WTC11 (cell line): ENCODE measurements at regions not wholly inside any gene's neighbourhood (a gene's known extent, or its start where the extent isn't known, plus 50 kb on each side); places are given as distances from the start of the nearest gene placed in this dataset.

Experiments used
- ATAC-seq: fragments of 200-7000 bp; cut with Tn5 transposase; 2 replicates; pipeline ENCODE4 v1.10.0; 2021; ENCODE audit warnings: mild to moderate bottlenecking, moderate library complexity
- CTCF ChIA-PET: fragments of 300-600 bp; sonication (Branson Sonifier 250); formaldehyde crosslinking; loops from one replicate; lab custom pipeline; 2021; ENCODE audit warnings: antibody characterized with exemption; lab: Charles Lee
- POLR2A ChIA-PET: fragments of 350-600 bp; sonication (Branson Sonifier 250); formaldehyde crosslinking; loops from one replicate; lab custom pipeline; 2021; ENCODE audit warnings: antibody characterized with exemption; lab: Charles Lee
- DNase-seq: peaks from one replicate; pipeline ENCODE4 v3.0.0; 2021; ENCODE audit warnings: low spot score
- H3K27ac Mint-ChIP-seq: 2 replicates; pipeline ENCODE4 v1.8.0; 2021; ENCODE audit warnings: mixed read lengths
- H3K27me3 Mint-ChIP-seq: 2 replicates; pipeline ENCODE4 v1.8.0; 2021; ENCODE audit warnings: low read depth, mild to moderate bottlenecking, moderate library complexity, mixed read lengths
- H3K36me3 Mint-ChIP-seq: 2 replicates; pipeline ENCODE4 v1.8.0; 2021; ENCODE audit warnings: mixed read lengths
- H3K4me1 Mint-ChIP-seq: 2 replicates; pipeline ENCODE4 v1.8.0; 2022; ENCODE audit warnings: mixed read lengths
- H3K4me3 Mint-ChIP-seq: 2 replicates; pipeline ENCODE4 v1.8.0; 2021; ENCODE audit warnings: mild to moderate bottlenecking, moderate library complexity, mixed read lengths
- H3K9me3 Mint-ChIP-seq: 2 replicates; pipeline ENCODE4 v1.8.0; 2021; ENCODE audit warnings: mixed read lengths
- CREM ChIP-seq: sonication (generic); formaldehyde crosslinking; IDR thresholded peaks from 2 replicates; pipeline ENCODE4 v1.8.1; 2022; ENCODE audit warnings: mild to moderate bottlenecking, missing genetic modification reagents, moderate library complexity
- E2F5 ChIP-seq: sonication (generic); formaldehyde crosslinking; IDR thresholded peaks from 2 replicates; pipeline ENCODE4 v1.8.1; 2022; ENCODE audit warnings: mild to moderate bottlenecking, moderate library complexity, missing genetic modification reagents
- ELF4 ChIP-seq: sonication (generic); formaldehyde crosslinking; IDR thresholded peaks from 2 replicates; pipeline ENCODE4 v1.8.1; 2022; ENCODE audit warnings: low read depth, mild to moderate bottlenecking, moderate library complexity, missing genetic modification reagents
- ERG ChIP-seq: fragments of 250-450 bp; sonication (Bioruptor Pico); IDR thresholded peaks from 2 replicates; pipeline ENCODE4 v1.8.0; 2021; ENCODE audit warnings: mild to moderate bottlenecking
- ETV6 ChIP-seq: sonication (generic); formaldehyde crosslinking; IDR thresholded peaks from 2 replicates; pipeline ENCODE4 v1.8.1; 2022; ENCODE audit warnings: mild to moderate bottlenecking, missing genetic modification reagents
- FOXK1 ChIP-seq: sonication (generic); formaldehyde crosslinking; IDR thresholded peaks from 2 replicates; pipeline ENCODE4 v1.8.0; 2022; ENCODE audit warnings: mild to moderate bottlenecking, moderate library complexity, missing genetic modification reagents
- GTF2I ChIP-seq: fragments of 250-450 bp; sonication (Bioruptor Pico); conservative IDR thresholded peaks from 2 replicates; pipeline ENCODE4 v1.4.0; 2021; ENCODE audit warnings: mild to moderate bottlenecking
- NR3C1 ChIP-seq: sonication (generic); formaldehyde crosslinking; conservative IDR thresholded peaks from 2 replicates; pipeline ENCODE4 v1.8.1; 2023; ENCODE audit warnings: low read depth, mild to moderate bottlenecking, missing genetic modification reagents
- RORB ChIP-seq: fragments of 250-450 bp; sonication (Bioruptor Pico); IDR thresholded peaks from 2 replicates; pipeline ENCODE4 v1.9.0; 2021; ENCODE audit warnings: mild to moderate bottlenecking
- TEAD1 ChIP-seq: sonication (generic); formaldehyde crosslinking; IDR thresholded peaks from 2 replicates; pipeline ENCODE4 v1.8.0; 2022; ENCODE audit warnings: mild to moderate bottlenecking, missing genetic modification reagents
- USF1 ChIP-seq: sonication (generic); formaldehyde crosslinking; IDR thresholded peaks from 2 replicates; pipeline ENCODE4 v1.8.0; 2022; ENCODE audit warnings: mild to moderate bottlenecking, missing genetic modification reagents
- ZNF138 ChIP-seq: sonication (generic); formaldehyde crosslinking; conservative IDR thresholded peaks from 2 replicates; pipeline ENCODE4 v1.8.1; 2022; ENCODE audit warnings: mild to moderate bottlenecking, moderate library complexity, missing genetic modification reagents
- ZNF232 ChIP-seq: sonication (generic); formaldehyde crosslinking; IDR thresholded peaks from 2 replicates; pipeline ENCODE4 v1.8.0; 2022; ENCODE audit warnings: mild to moderate bottlenecking, missing genetic modification reagents
- ZNF317 ChIP-seq: sonication (generic); formaldehyde crosslinking; IDR thresholded peaks from 2 replicates; pipeline ENCODE4 v1.8.1; 2023; ENCODE audit warnings: low read depth, mild to moderate bottlenecking, moderate library complexity, missing genetic modification reagents, borderline replicate concordance
- ZNF396 ChIP-seq: fragments of 250-450 bp; sonication (Bioruptor Pico); IDR thresholded peaks from 2 replicates; pipeline ENCODE4 v1.8.0; 2021; ENCODE audit warnings: mild to moderate bottlenecking, moderate library complexity, borderline replicate concordance
- TF ChIP-seq, protein P1 (sequence below): sonication (generic); formaldehyde crosslinking; IDR thresholded peaks from 2 replicates; pipeline ENCODE4 v1.8.1; 2023; ENCODE audit warnings: mild to moderate bottlenecking, moderate library complexity, missing genetic modification reagents
- TF ChIP-seq, protein P2 (sequence below): fragments of 250-450 bp; sonication (Bioruptor Pico); IDR thresholded peaks from 2 replicates; pipeline ENCODE4 v1.9.0; 2021; ENCODE audit warnings: mild to moderate bottlenecking
- TF ChIP-seq, protein P3 (sequence below): fragments of 200-600 bp; IDR thresholded peaks from 2 replicates; pipeline ENCODE4 v1.8.0; 2022; ENCODE audit warnings: antibody characterized with exemption
- TF ChIP-seq, protein P4 (sequence below): sonication (generic); formaldehyde crosslinking; IDR thresholded peaks from 2 replicates; pipeline ENCODE4 v1.8.0; 2022; ENCODE audit warnings: mild to moderate bottlenecking, missing genetic modification reagents

- no peaks in the 10 kb centered on the region for H3K4me1 Mint-ChIP-seq
- peaks cover 9% of the 10 kb centered on the region for H3K9me3 Mint-ChIP-seq
- no peak for TF ChIP-seq TEAD1 (CRISPR knock-in tag)
- TF ChIP-seq, protein P1, sequence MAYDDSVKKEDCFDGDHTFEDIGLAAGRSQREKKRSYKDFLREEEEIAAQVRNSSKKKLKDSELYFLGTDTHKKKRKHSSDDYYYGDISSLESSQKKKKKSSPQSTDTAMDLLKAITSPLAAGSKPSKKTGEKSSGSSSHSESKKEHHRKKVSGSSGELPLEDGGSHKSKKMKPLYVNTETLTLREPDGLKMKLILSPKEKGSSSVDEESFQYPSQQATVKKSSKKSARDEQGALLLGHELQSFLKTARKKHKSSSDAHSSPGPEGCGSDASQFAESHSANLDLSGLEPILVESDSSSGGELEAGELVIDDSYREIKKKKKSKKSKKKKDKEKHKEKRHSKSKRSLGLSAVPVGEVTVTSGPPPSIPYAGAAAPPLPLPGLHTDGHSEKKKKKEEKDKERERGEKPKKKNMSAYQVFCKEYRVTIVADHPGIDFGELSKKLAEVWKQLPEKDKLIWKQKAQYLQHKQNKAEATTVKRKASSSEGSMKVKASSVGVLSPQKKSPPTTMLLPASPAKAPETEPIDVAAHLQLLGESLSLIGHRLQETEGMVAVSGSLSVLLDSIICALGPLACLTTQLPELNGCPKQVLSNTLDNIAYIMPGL, result no peak
- ChIA-PET POLR2A (no interaction called here), CTCF (no interaction called here)
- ATAC-seq (no peak), DNase-seq (no peak)
- H3K27me3 Mint-ChIP-seq, result no peaks in the 10 kb centered on the region
- no peak overlapping the region for H3K27ac Mint-ChIP-seq
- H3K36me3 Mint-ChIP-seq, result no peaks in the 10 kb centered on the region
- no peak overlapping the region for H3K4me3 Mint-ChIP-seq
Measured at GRCh38 chr9:86503942-86504341, 149.7 kb upstream of the TUT7 start.

- H3K27me3 Mint-ChIP-seq, result no peaks in the 10 kb centered on the region
- no peak for TF ChIP-seq ZNF232 (CRISPR knock-in tag)
- TF ChIP-seq ERG (CRISPR knock-in tag), result no peak
- TF ChIP-seq E2F5 (CRISPR knock-in tag), result no peak
- TF ChIP-seq NR3C1, result no peak
- no peak for TF ChIP-seq FOXK1 (CRISPR knock-in tag)
- TF ChIP-seq, protein P2, sequence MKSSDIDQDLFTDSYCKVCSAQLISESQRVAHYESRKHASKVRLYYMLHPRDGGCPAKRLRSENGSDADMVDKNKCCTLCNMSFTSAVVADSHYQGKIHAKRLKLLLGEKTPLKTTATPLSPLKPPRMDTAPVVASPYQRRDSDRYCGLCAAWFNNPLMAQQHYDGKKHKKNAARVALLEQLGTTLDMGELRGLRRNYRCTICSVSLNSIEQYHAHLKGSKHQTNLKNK (CRISPR knock-in tag), result no peak
- no peak for TF ChIP-seq ZNF317
- TF ChIP-seq, protein P3, sequence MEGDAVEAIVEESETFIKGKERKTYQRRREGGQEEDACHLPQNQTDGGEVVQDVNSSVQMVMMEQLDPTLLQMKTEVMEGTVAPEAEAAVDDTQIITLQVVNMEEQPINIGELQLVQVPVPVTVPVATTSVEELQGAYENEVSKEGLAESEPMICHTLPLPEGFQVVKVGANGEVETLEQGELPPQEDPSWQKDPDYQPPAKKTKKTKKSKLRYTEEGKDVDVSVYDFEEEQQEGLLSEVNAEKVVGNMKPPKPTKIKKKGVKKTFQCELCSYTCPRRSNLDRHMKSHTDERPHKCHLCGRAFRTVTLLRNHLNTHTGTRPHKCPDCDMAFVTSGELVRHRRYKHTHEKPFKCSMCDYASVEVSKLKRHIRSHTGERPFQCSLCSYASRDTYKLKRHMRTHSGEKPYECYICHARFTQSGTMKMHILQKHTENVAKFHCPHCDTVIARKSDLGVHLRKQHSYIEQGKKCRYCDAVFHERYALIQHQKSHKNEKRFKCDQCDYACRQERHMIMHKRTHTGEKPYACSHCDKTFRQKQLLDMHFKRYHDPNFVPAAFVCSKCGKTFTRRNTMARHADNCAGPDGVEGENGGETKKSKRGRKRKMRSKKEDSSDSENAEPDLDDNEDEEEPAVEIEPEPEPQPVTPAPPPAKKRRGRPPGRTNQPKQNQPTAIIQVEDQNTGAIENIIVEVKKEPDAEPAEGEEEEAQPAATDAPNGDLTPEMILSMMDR, result no peak
- TF ChIP-seq GTF2I, result no peak
- TF ChIP-seq ZNF138, result no peak
- TF ChIP-seq, protein P4, sequence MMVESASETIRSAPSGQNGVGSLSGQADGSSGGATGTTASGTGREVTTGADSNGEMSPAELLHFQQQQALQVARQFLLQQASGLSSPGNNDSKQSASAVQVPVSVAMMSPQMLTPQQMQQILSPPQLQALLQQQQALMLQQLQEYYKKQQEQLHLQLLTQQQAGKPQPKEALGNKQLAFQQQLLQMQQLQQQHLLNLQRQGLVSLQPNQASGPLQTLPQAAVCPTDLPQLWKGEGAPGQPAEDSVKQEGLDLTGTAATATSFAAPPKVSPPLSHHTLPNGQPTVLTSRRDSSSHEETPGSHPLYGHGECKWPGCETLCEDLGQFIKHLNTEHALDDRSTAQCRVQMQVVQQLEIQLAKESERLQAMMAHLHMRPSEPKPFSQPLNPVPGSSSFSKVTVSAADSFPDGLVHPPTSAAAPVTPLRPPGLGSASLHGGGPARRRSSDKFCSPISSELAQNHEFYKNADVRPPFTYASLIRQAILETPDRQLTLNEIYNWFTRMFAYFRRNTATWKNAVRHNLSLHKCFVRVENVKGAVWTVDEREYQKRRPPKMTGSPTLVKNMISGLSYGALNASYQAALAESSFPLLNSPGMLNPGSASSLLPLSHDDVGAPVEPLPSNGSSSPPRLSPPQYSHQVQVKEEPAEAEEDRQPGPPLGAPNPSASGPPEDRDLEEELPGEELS, result no peak
- TF ChIP-seq ZNF396 (CRISPR knock-in tag), result no peak
- TF ChIP-seq ETV6 (CRISPR knock-in tag), result no peak
- TF ChIP-seq USF1 (CRISPR knock-in tag), result no peak
- TF ChIP-seq CREM (CRISPR knock-in tag), result no peak
- TF ChIP-seq ELF4 (CRISPR knock-in tag), result no peak
- TF ChIP-seq RORB (CRISPR knock-in tag), result no peak
- ChIA-PET POLR2A (no interaction called here), CTCF (no interaction called here)
- ATAC-seq (no peak), DNase-seq (no peak)
- no peak overlapping the region for H3K27ac Mint-ChIP-seq
- H3K36me3 Mint-ChIP-seq, result no peaks in the 10 kb centered on the region
- H3K4me1 Mint-ChIP-seq, result no peaks in the 10 kb centered on the region
- H3K9me3 Mint-ChIP-seq, result peaks cover 9% of the 10 kb centered on the region
- H3K4me3 Mint-ChIP-seq, result no peak overlapping the region
Measured at GRCh38 chr9:86503314-86503713, 149.1 kb upstream of the TUT7 start.
